Thymus (tissue), 11 donors: ENCODE measurements at regions not wholly inside any gene's neighbourhood (a gene's known extent, or its start where the extent isn't known, plus 50 kb on each side); places are given as distances from the start of the nearest gene placed in this dataset.
A peak's percentile ranks its signal among the peaks of the same experiment; 100 is the strongest.

Source experiments
- DNase-seq, 9 donors: peaks; one replicate each; pipeline ENCODE4 v3.0.0-alpha.2; 2013; ENCODE audit warnings: low spot score in 9 of 9, low read depth in 6 of 9, missing footprints in 1 of 9
- H3K27ac ChIP-seq, 2 donors: one replicate each; pipeline ENCODE4 v1.5.1; 2013; ENCODE audit warnings: control low read depth in 1 of 2, low read depth in 1 of 2, low read length in 1 of 2, mild to moderate bottlenecking in 1 of 2, moderate library complexity in 1 of 2
- H3K27me3 ChIP-seq, 2 donors: one replicate each; pipeline ENCODE4 v1.5.1; 2013; ENCODE audit warnings: low read length in 1 of 2; ENCODE audit not compliant: control insufficient read depth in 2 of 2, insufficient read depth in 1 of 2
- H3K36me3 ChIP-seq, 2 donors: one replicate each; pipeline ENCODE4 v1.5.1; 2013; ENCODE audit warnings: low read length in 1 of 2, mild to moderate bottlenecking in 1 of 2, moderate library complexity in 1 of 2; ENCODE audit not compliant: control insufficient read depth in 2 of 2, insufficient read depth in 2 of 2
- H3K4me1 ChIP-seq, 2 donors: one replicate each; pipeline ENCODE4 v1.5.1; 2013; ENCODE audit warnings: low read length in 2 of 2; ENCODE audit not compliant: control insufficient read depth in 2 of 2, insufficient read depth in 2 of 2
- H3K4me3 ChIP-seq, 2 donors: one replicate each; pipeline ENCODE4 v1.5.1; 2013; ENCODE audit warnings: low read length in 2 of 2, control low read depth in 1 of 2, mild to moderate bottlenecking in 1 of 2
- H3K9me3 ChIP-seq, 2 donors: one replicate each; pipeline ENCODE4 v1.5.1; 2013; ENCODE audit warnings: low read length in 1 of 2, mild to moderate bottlenecking in 1 of 2; ENCODE audit not compliant: control insufficient read depth in 2 of 2, insufficient read depth in 1 of 2
- WGBS: extraction: QIAGEN DNeasy Blood & Tissue Kit; methylation state at CpG from one replicate; pipeline ENCODE4 v1.1.7; 2013; 5-methylcytosine and 5-hydroxymethylcytosine counted together
- donor health status: healthy.

- DNase-seq = peak in 2 of 9 donors; percentile 0 to 18
- Histone ChIP-seq H3K27me3 (no peaks in the 10 kb centered on the region), H3K27ac (no peak overlapping the region), H3K4me1 (no peaks in the 10 kb centered on the region), H3K4me3 (no peak overlapping the region), H3K36me3 (no peaks in the 10 kb centered on the region), H3K9me3 (no peaks in the 10 kb centered on the region)
- WGBS = 87% methylated on average over 3 of the region's 3 CpGs
Measured at GRCh38 chr5:105952875-105953274, 1717.9 kb downstream of the EFNA5 start.

- Histone ChIP-seq H3K27ac (no peak overlapping the region), H3K36me3 (no peaks in the 10 kb centered on the region), H3K27me3 (no peaks in the 10 kb centered on the region), H3K9me3 (no peaks in the 10 kb centered on the region), H3K4me1 (no peaks in the 10 kb centered on the region), H3K4me3 (no peak overlapping the region)
- no peak for DNase-seq
- WGBS = 84% methylated on average over 2 of the region's 2 CpGs
Measured at GRCh38 chr5:105947461-105947860, 1723.3 kb downstream of the EFNA5 start.

GRCh38 chr5:105945203-105945972 lies 1725.3 kb downstream of the EFNA5 start:
- Histone ChIP-seq H3K27me3 (no peaks in the 10 kb centered on the region), H3K4me1 (no peaks in the 10 kb centered on the region), H3K36me3 (no peaks in the 10 kb centered on the region), H3K4me3 (no peak overlapping the region), H3K27ac (no peak overlapping the region), H3K9me3 (no peaks in the 10 kb centered on the region)
- no peak for DNase-seq
- 87% methylated on average over 4 of the region's 4 CpGs for WGBS

- Histone ChIP-seq H3K4me1 (no peaks in the 10 kb centered on the region), H3K9me3 (peaks cover 0 to 2% of the 10 kb centered on the region in 2 donors), H3K36me3 (no peaks in the 10 kb centered on the region), H3K4me3 (no peak overlapping the region), H3K27me3 (no peaks in the 10 kb centered on the region), H3K27ac (no peak overlapping the region)
- DNase-seq = no peak
Measured at GRCh38 chr5:105940181-105940580, 1730.6 kb downstream of the EFNA5 start.

- Histone ChIP-seq H3K4me1 (no peaks in the 10 kb centered on the region), H3K4me3 (no peak overlapping the region), H3K27ac (no peak overlapping the region), H3K9me3 (peaks cover 0 to 6% of the 10 kb centered on the region in 2 donors), H3K36me3 (no peaks in the 10 kb centered on the region), H3K27me3 (no peaks in the 10 kb centered on the region)
- DNase-seq = no peak
Measured at GRCh38 chr5:105934171-105934570, 1736.6 kb downstream of the EFNA5 start.

- no peak for DNase-seq
- 88% methylated on average over 2 of the region's 2 CpGs for WGBS
- Histone ChIP-seq H3K27ac (no peak overlapping the region), H3K36me3 (no peaks in the 10 kb centered on the region), H3K4me3 (no peak overlapping the region), H3K9me3 (peaks cover 0 to 3% of the 10 kb centered on the region in 2 donors), H3K4me1 (no peaks in the 10 kb centered on the region), H3K27me3 (no peaks in the 10 kb centered on the region)
Measured at GRCh38 chr5:105931881-105932421, 1738.8 kb downstream of the EFNA5 start.

GRCh38 chr5:105929858-105930257 lies 1740.9 kb downstream of the EFNA5 start:
- DNase-seq = no peak
- no peaks in the 10 kb centered on the region for H3K36me3 ChIP-seq
- no peaks in the 10 kb centered on the region for H3K4me1 ChIP-seq
- no peak overlapping the region for H3K27ac ChIP-seq
- WGBS = 93% methylated on average over 1 of the region's 1 CpG
- H3K4me3 ChIP-seq = no peak overlapping the region
- H3K27me3 ChIP-seq = no peaks in the 10 kb centered on the region
- peaks cover 0 to 3% of the 10 kb centered on the region in 2 donors for H3K9me3 ChIP-seq

GRCh38 chr5:105924366-105924765 lies 1746.4 kb downstream of the EFNA5 start:
- Histone ChIP-seq H3K9me3 (peaks cover 0 to 4% of the 10 kb centered on the region in 2 donors), H3K4me1 (no peaks in the 10 kb centered on the region), H3K27ac (no peak overlapping the region), H3K4me3 (no peak overlapping the region), H3K27me3 (no peaks in the 10 kb centered on the region), H3K36me3 (no peaks in the 10 kb centered on the region)
- 88% methylated on average over 2 of the region's 2 CpGs for WGBS
- DNase-seq = no peak

GRCh38 chr5:105922574-105922973 lies 1748.2 kb downstream of the EFNA5 start:
- Histone ChIP-seq H3K9me3 (peaks cover 0 to 4% of the 10 kb centered on the region in 2 donors), H3K27me3 (no peaks in the 10 kb centered on the region), H3K27ac (no peak overlapping the region), H3K4me3 (no peak overlapping the region), H3K4me1 (no peaks in the 10 kb centered on the region), H3K36me3 (no peaks in the 10 kb centered on the region)
- WGBS = 88% methylated on average over 1 of the region's 1 CpG
- DNase-seq = no peak
